Calu3 (cell line): ENCODE measurements at regions not wholly inside any gene's neighbourhood (a gene's known extent, or its start where the extent isn't known, plus 50 kb on each side); places are given as distances from the start of the nearest gene placed in this dataset.

Experiments
- BruUV-seq: library from RNA; stranded (reverse); fragments of 400-500 nt; replicated peaks from 2 replicates; lab custom pipeline; 2021; lab: Mats Ljungman, UMichigan
- CTCF ChIA-PET: fragments of 300-600 bp; sonication (Branson Sonifier 250); formaldehyde crosslinking; loops from one replicate; lab custom pipeline; 2022; ENCODE audit warnings: antibody characterized with exemption; lab: Charles Lee
- DNase-seq: peaks from one replicate; pipeline ENCODE4 v3.0.0; 2022
- H3K27ac Mint-ChIP-seq: one replicate; pipeline ENCODE4 v1.8.0; 2022; ENCODE audit warnings: mixed read lengths; ENCODE audit not compliant: unreplicated experiment
- H3K27me3 Mint-ChIP-seq: one replicate; pipeline ENCODE4 v1.8.0; 2022; ENCODE audit warnings: mixed read lengths; ENCODE audit not compliant: unreplicated experiment
- H3K36me3 Mint-ChIP-seq: one replicate; pipeline ENCODE4 v1.8.0; 2022; ENCODE audit warnings: mild to moderate bottlenecking, moderate library complexity, mixed read lengths; ENCODE audit not compliant: insufficient read depth, unreplicated experiment
- H3K4me1 Mint-ChIP-seq: one replicate; pipeline ENCODE4 v1.8.0; 2022; ENCODE audit warnings: mild to moderate bottlenecking, low read depth, mixed read lengths; ENCODE audit not compliant: unreplicated experiment
- H3K4me3 Mint-ChIP-seq: one replicate; pipeline ENCODE4 v1.8.0; 2022; ENCODE audit warnings: mild to moderate bottlenecking, low read depth, moderate library complexity, mixed read lengths; ENCODE audit not compliant: unreplicated experiment
- H3K9me3 Mint-ChIP-seq: one replicate; pipeline ENCODE4 v1.8.0; 2022; ENCODE audit warnings: low read depth, mixed read lengths; ENCODE audit not compliant: unreplicated experiment
- CTCF ChIP-seq: fragments of 200-600 bp; IDR thresholded peaks from one replicate; pipeline ENCODE4 v1.8.0; 2022; ENCODE audit warnings: antibody characterized with exemption; ENCODE audit not compliant: unreplicated experiment
- intact Hi-C: fragments of 100-400 bp; cut with micrococcal nuclease; formaldehyde crosslinking; loops from one replicate; pipeline ENCODE4 v1.10.0; 2022; ENCODE audit not compliant: unreplicated experiment

GRCh38 chr12:116418551-116418950 is 140.6 kb upstream of the MAP1LC3B2 start:
- no peak for TF ChIP-seq CTCF
- H3K4me1 Mint-ChIP-seq, result no peaks in the 10 kb centered on the region
- CTCF ChIA-PET, result interaction anchor here (0.6 kb wide), 1 partner anchor 8 kb away, joined by 3 read pairs; no protein-coding TSS in a partner anchor
- no peaks in the 10 kb centered on the region for H3K9me3 Mint-ChIP-seq
- DNase-seq, result no peak
- H3K4me3 Mint-ChIP-seq, result no peak overlapping the region
- H3K27me3 Mint-ChIP-seq, result no peaks in the 10 kb centered on the region
- intact Hi-C loops, result no loop called here
- no peak overlapping the region for H3K27ac Mint-ChIP-seq
- no peaks in the 10 kb centered on the region for H3K36me3 Mint-ChIP-seq
- no TSS peak for BruUV-seq

DNA sequence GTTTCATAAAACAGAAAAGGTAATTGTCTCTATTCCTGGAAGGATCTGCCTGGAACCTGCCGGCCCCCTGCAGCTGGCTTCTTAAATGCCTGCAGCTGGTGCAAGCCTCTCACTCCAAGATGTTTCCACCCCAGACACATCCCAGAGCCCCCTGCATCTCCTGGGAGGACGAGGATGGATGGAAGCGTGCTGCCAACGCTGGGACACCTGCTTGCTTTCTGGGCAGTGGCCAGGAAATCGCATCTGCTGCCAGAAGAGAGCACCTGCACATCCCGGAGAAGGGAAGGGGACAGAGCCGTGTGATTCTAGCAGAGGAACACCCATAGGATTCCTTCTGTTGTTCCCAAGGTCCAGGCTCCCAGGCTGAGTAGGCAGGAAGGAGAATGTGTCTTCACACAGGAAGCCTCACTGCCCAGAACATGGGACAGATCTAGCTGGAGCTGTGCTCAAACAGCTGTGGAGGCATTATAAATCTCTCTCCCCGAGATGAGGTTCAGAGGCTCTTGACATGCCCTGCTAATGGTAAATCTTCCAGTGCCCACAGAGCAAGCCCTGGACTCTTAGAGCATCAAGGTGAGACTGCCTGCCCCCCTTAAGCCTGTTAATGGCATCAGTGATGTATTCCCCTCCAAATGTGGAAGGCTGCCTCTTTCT is 138.8 kb upstream of the MAP1LC3B2 start:
- no TSS peak for BruUV-seq
- intact Hi-C loops, result no loop called here
- no peak for TF ChIP-seq CTCF
- H3K36me3 Mint-ChIP-seq, result no peaks in the 10 kb centered on the region
- no peak for DNase-seq
- H3K27ac Mint-ChIP-seq, result no peak overlapping the region
- no peaks in the 10 kb centered on the region for H3K9me3 Mint-ChIP-seq
- H3K4me3 Mint-ChIP-seq, result no peak overlapping the region
- H3K27me3 Mint-ChIP-seq, result no peaks in the 10 kb centered on the region
- H3K4me1 Mint-ChIP-seq, result no peaks in the 10 kb centered on the region
- CTCF ChIA-PET, result no interaction called here

GRCh38 chr12:116421785-116422538 is 137.2 kb upstream of the MAP1LC3B2 start:
- intact Hi-C loops, result no loop called here
- peaks cover 13% of the 10 kb centered on the region for H3K4me1 Mint-ChIP-seq
- H3K36me3 Mint-ChIP-seq, result no peaks in the 10 kb centered on the region
- no peak overlapping the region for H3K4me3 Mint-ChIP-seq
- CTCF ChIA-PET, result interaction anchor here (0.5 to 0.6 kb wide), 2 partner anchors 63 to 87 kb away, joined by 3 to 4 read pairs; no protein-coding TSS in a partner anchor
- no peak overlapping the region for H3K27ac Mint-ChIP-seq
- BruUV-seq, result no TSS peak
- DNase-seq, result no peak
- no peaks in the 10 kb centered on the region for H3K9me3 Mint-ChIP-seq
- H3K27me3 Mint-ChIP-seq, result no peaks in the 10 kb centered on the region
- TF ChIP-seq CTCF, result no peak

GRCh38 chr12:116423094-116423493 is 136.1 kb upstream of the MAP1LC3B2 start:
- H3K27ac Mint-ChIP-seq, result no peak overlapping the region
- H3K9me3 Mint-ChIP-seq, result no peaks in the 10 kb centered on the region
- no peak overlapping the region for H3K4me3 Mint-ChIP-seq
- H3K27me3 Mint-ChIP-seq, result no peaks in the 10 kb centered on the region
- no peak for DNase-seq
- intact Hi-C loops, result no loop called here
- H3K4me1 Mint-ChIP-seq, result peaks cover 23% of the 10 kb centered on the region
- TF ChIP-seq CTCF, result no peak
- CTCF ChIA-PET, result no interaction called here
- no peaks in the 10 kb centered on the region for H3K36me3 Mint-ChIP-seq
- BruUV-seq, result no TSS peak
